HepG2 (cell line): ENCODE measurements at regions not wholly inside any gene's neighbourhood (a gene's known extent, or its start where the extent isn't known, plus 50 kb on each side); places are given as distances from the start of the nearest gene placed in this dataset.

Experiments used
- ATAC-seq: fragments of 200-7000 bp; cut with Tn5 transposase; 3 replicates; pipeline ENCODE4 v1.9.1; 2020; ENCODE audit warnings: mild to moderate bottlenecking, moderate library complexity
- BruUV-seq: library from RNA; stranded (reverse); fragments of 400-500 nt; replicated peaks from 2 replicates; lab custom pipeline; 2021; lab: Mats Ljungman, UMichigan
- CTCF ChIA-PET: fragments of 300-600 bp; formaldehyde crosslinking; extraction: SDS; loops from one replicate; lab custom pipeline; 2021; ENCODE audit warnings: low total read pairs, inconsistent platforms, low intra/inter-chr PET ratio; lab: Yijun Ruan, JAX
- POLR2A ChIA-PET: fragments of 350-600 bp; sonication (Branson Sonifier 250); formaldehyde crosslinking; loops from one replicate; lab custom pipeline; 2020; ENCODE audit warnings: antibody characterized with exemption, inconsistent platforms; lab: Yijun Ruan, JAX
- DNase-seq: peaks from one replicate; pipeline ENCODE4 v3.0.0-alpha.2; 2015; ENCODE audit warnings: low spot score
- FAIRE-seq: peaks from 3 replicates; lab custom pipeline; 2011; peaks lifted over from hg19 to GRCh38; lab: Jason Lieb, UNC
- H2AFZ ChIP-seq: one replicate; pipeline ENCODE4 v1.6.1; 2011; ENCODE audit warnings: low read length, inconsistent platforms
- H3K27ac ChIP-seq: fragments of 300-600 bp; 3 replicates; pipeline ENCODE4 v1.8.0; 2011; ENCODE audit warnings: mixed run types, mild to moderate bottlenecking, mixed read lengths, low read length, inconsistent platforms; ENCODE audit not compliant: insufficient read depth; ENCODE audit errors: extremely low read length
- H3K27me3 ChIP-seq, 2 experiments: fragments of 200-600 bp in 1 of 2; 2 replicates in 1 of 2; 3 replicates in 1 of 2; pipeline versions ENCODE4 v1.6.0 to v1.8.0; 2011; ENCODE audit warnings: low read length in 2 of 2, mild to moderate bottlenecking in 2 of 2, moderate library complexity in 2 of 2, inconsistent platforms in 1 of 2; ENCODE audit not compliant: insufficient read depth in 2 of 2, control insufficient read depth in 1 of 2
- H3K36me3 ChIP-seq, 2 experiments: fragments of 200-600 bp in 1 of 2; replicated peaks in 1 of 2; 2 replicates in 1 of 2; 3 replicates in 1 of 2; pipeline versions ENCODE4 v1.5.1 to v1.8.0; 2011; ENCODE audit warnings: low read length in 2 of 2, inconsistent platforms in 1 of 2; ENCODE audit not compliant: insufficient read depth in 2 of 2, control insufficient read depth in 1 of 2
- H3K4me1 ChIP-seq: 2 replicates; pipeline ENCODE4 v1.5.1; 2012; ENCODE audit warnings: low read length, inconsistent platforms; ENCODE audit not compliant: insufficient read depth
- H3K4me2 ChIP-seq: 2 replicates; pipeline ENCODE4 v1.6.0; 2011; ENCODE audit warnings: low read depth, low read length, inconsistent platforms
- H3K4me3 ChIP-seq, 3 experiments: fragments of 200-600 bp in 1 of 3; sonication (generic), shearing (Covaris generic) in 1 of 3; replicated peaks in 1 of 3; 2 replicates each; pipeline ENCODE4 v1.5.1; 2011 to 2016; ENCODE audit warnings: low read length in 3 of 3, inconsistent platforms in 2 of 3, low read depth in 2 of 3, mild to moderate bottlenecking in 2 of 3, control low read depth in 1 of 3, mixed read lengths in 1 of 3; ENCODE audit not compliant: insufficient read depth in 1 of 3
- H3K79me2 ChIP-seq: one replicate; pipeline ENCODE4 v1.6.1; 2011; ENCODE audit warnings: low read length, inconsistent platforms; ENCODE audit not compliant: insufficient read depth
- H3K9ac ChIP-seq: 2 replicates; pipeline ENCODE4 v1.6.0; 2011; ENCODE audit warnings: mild to moderate bottlenecking, low read depth, low read length, inconsistent platforms; ENCODE audit not compliant: insufficient read depth
- H3K9me3 ChIP-seq: 2 replicates; pipeline ENCODE4 v1.5.1; 2012; ENCODE audit warnings: mild to moderate bottlenecking, low read length
- H4K20me1 ChIP-seq: 2 replicates; pipeline ENCODE4 v1.6.0; 2011; ENCODE audit warnings: inconsistent platforms, mild to moderate bottlenecking, low read length, moderate library complexity; ENCODE audit not compliant: insufficient read depth
- MEIS2 ChIP-seq: sonication (generic); formaldehyde crosslinking; IDR thresholded peaks from 2 replicates; pipeline ENCODE4 v1.9.0; 2021; ENCODE audit warnings: mild to moderate bottlenecking, missing genetic modification reagents
- NFRKB ChIP-seq: fragments of 450-650 bp; IDR thresholded peaks from 2 replicates; pipeline ENCODE4 v1.6.1; 2017
- RARA ChIP-seq: IDR thresholded peaks from 2 replicates; pipeline ENCODE4 v1.6.1; 2016; ENCODE audit warnings: missing genetic modification reagents, missing compliant biosample characterization
- SRSF9 ChIP-seq: fragments of 200-400 bp; formaldehyde crosslinking; IDR thresholded peaks from 2 replicates; pipeline ENCODE4 v1.6.1; 2018; ENCODE audit warnings: borderline replicate concordance, mild to moderate bottlenecking, low read depth, low read length; ENCODE audit not compliant: insufficient read depth, poor library complexity, severe bottlenecking
- SRY ChIP-seq: sonication (generic); formaldehyde crosslinking; IDR thresholded peaks from 2 replicates; pipeline ENCODE4 v1.8.0; 2022; ENCODE audit warnings: mild to moderate bottlenecking, missing genetic modification reagents
- TFE3 ChIP-seq: IDR thresholded peaks from 2 replicates; pipeline ENCODE4 v1.6.1; 2016
- YEATS2 ChIP-seq: sonication (generic); formaldehyde crosslinking; IDR thresholded peaks from 2 replicates; pipeline ENCODE4 v1.4.0; 2020; ENCODE audit warnings: missing genetic modification reagents, borderline replicate concordance
- ZFP36L1 ChIP-seq: sonication (generic); formaldehyde crosslinking; IDR thresholded peaks from 2 replicates; pipeline ENCODE4 v1.8.0; 2022; ENCODE audit warnings: mild to moderate bottlenecking, missing genetic modification reagents, moderate library complexity
- ZMYM4 ChIP-seq: sonication (generic); formaldehyde crosslinking; IDR thresholded peaks from 2 replicates; pipeline ENCODE4 v1.8.1; 2023; ENCODE audit warnings: mild to moderate bottlenecking, missing genetic modification reagents
- ZNF224 ChIP-seq: sonication (generic); formaldehyde crosslinking; IDR thresholded peaks from 2 replicates; pipeline ENCODE4 v1.5.0; 2020; ENCODE audit warnings: mild to moderate bottlenecking, missing genetic modification reagents
- ZNF333 ChIP-seq: sonication (generic); formaldehyde crosslinking; IDR thresholded peaks from 2 replicates; pipeline ENCODE4 v1.4.0; 2020; ENCODE audit warnings: mild to moderate bottlenecking, missing genetic modification reagents, borderline replicate concordance
- ZNF703 ChIP-seq: sonication (generic); formaldehyde crosslinking; IDR thresholded peaks from 2 replicates; pipeline ENCODE4 v1.5.1; 2020; ENCODE audit warnings: missing genetic modification reagents, mild to moderate bottlenecking, moderate library complexity, borderline replicate concordance
- WGBS: methylation state at CpG from one replicate; pipeline ENCODE4 v1.1.6; 2017; ENCODE audit warnings: low lambda C conversion rate; 5-methylcytosine and 5-hydroxymethylcytosine counted together
- in situ Hi-C: cut with HindIII; loops from 2 replicates; pipeline ENCODE4 v1.10.0; 2017; ENCODE audit warnings: low pct_unique_long_range_greater_than_20kb; ENCODE audit not compliant: extremely low pct_ligation_motif_present
- intact Hi-C: fragments of 100-400 bp; cut with micrococcal nuclease; formaldehyde crosslinking; loops from one replicate; pipeline ENCODE4 v1.10.0; 2022; ENCODE audit not compliant: unreplicated experiment

DNA sequence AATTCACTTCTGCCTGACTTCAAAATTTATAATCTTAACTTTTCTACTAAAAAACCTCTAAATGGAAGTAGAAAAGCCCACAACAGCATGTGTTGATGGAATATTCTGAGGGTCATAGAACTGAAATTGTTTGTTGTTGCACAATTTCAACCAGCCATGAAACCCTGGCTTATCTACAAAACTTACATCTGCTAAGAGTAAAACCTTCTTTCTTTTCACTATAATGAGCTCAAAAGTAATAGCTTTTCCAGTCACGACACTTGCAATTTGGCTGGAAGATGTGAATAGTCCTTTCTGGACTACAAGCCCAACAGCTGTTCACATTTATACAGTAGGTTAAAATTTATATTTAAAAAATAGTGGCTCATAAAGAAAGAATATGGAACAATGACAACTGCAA lies 250.0 kb downstream of the GPAT3 start (continued):
- TF ChIP-seq TFE3 (CRISPR knock-in tag) (no peak), SRSF9 (no peak), RARA (CRISPR knock-in tag) (no peak), SRY (CRISPR knock-in tag) (no peak), NFRKB (no peak), ZNF333 (CRISPR knock-in tag) (no peak)

GRCh38 chr4:83783215-83783614 lies 247.3 kb downstream of the GPAT3 start:
- CTCF ChIA-PET: no interaction called here
- Histone ChIP-seq H3K27me3 (no peaks in the 10 kb centered on the region), H4K20me1 (no peaks in the 10 kb centered on the region), H3K27ac (no peak overlapping the region), H3K9ac (no peak overlapping the region), H3K4me1 (no peaks in the 10 kb centered on the region), H3K4me3 (no peak overlapping the region), H3K9me3 (no peaks in the 10 kb centered on the region), H3K36me3 (no peaks in the 10 kb centered on the region), H2AFZ (no peak overlapping the region), H3K4me2 (no peak overlapping the region), H3K79me2 (no peaks in the 10 kb centered on the region)
- no peak for FAIRE-seq
- no peak for ATAC-seq
- no TSS peak for BruUV-seq
- TF ChIP-seq MEIS2 (no peak), YEATS2 (CRISPR knock-in tag) (no peak), ZNF703 (no peak), ZMYM4 (CRISPR knock-in tag) (no peak), ZNF224 (no peak), ZFP36L1 (CRISPR knock-in tag) (no peak)
- in situ Hi-C loops (no loop called here), intact Hi-C loops (no loop called here)
- WGBS: 0% methylated on average over 1 of the region's 1 CpG
- no peak for DNase-seq
- POLR2A ChIA-PET: no interaction called here
